Mucosa of descending colon (tissue), 3 donors: ENCODE measurements at regions not wholly inside any gene's neighbourhood (a gene's known extent, or its start where the extent isn't known, plus 50 kb on each side); places are given as distances from the start of the nearest gene placed in this dataset.

ENCODE experiments used
- ATAC-seq: fragments of 200-7000 bp; cut with Tn5 transposase; one replicate; pipeline ENCODE4 v1.9.1; 2020; ENCODE audit warnings: mild to moderate bottlenecking, moderate library complexity
- DNase-seq, 3 donors: peaks; one replicate each; pipeline ENCODE4 v3.0.0-alpha.2; 2020
- H3K36me3 ChIP-seq: fragments of 200-600 bp; one replicate; pipeline ENCODE4 v1.8.0; 2021; ENCODE audit warnings: low read depth, mild to moderate bottlenecking
- H3K4me1 ChIP-seq: fragments of 200-600 bp; one replicate; pipeline ENCODE4 v1.8.0; 2021; ENCODE audit warnings: low read depth, mild to moderate bottlenecking
- H3K4me3 ChIP-seq: fragments of 200-600 bp; one replicate; pipeline ENCODE4 v1.8.0; 2021; ENCODE audit warnings: mild to moderate bottlenecking
- H3K9me3 ChIP-seq: fragments of 200-600 bp; one replicate; pipeline ENCODE4 v1.8.0; 2021; ENCODE audit warnings: mild to moderate bottlenecking
- intact Hi-C, 2 donors: fragments of 100-400 bp; cut with DNase I in 1 of 2; cut with micrococcal nuclease in 1 of 2; formaldehyde crosslinking; loops; one replicate each; pipeline versions ENCODE4 v1.11.0 to v1.11.1; 2022; cut with DNase I, micrococcal nuclease
- TF ChIP-seq, protein P1 (sequence below): fragments of 200-600 bp; IDR thresholded peaks from one replicate; pipeline ENCODE4 v1.8.0; 2022; ENCODE audit warnings: antibody characterized with exemption, mild to moderate bottlenecking
- donor health status: DM: no; HTN: no; CAD: no; lungs with moderate emphysema.
- donor health status: DM: no; HTN: no; CAD: no.
- donor health status: DM: no; HTN: yes; CAD: no.

DNA sequence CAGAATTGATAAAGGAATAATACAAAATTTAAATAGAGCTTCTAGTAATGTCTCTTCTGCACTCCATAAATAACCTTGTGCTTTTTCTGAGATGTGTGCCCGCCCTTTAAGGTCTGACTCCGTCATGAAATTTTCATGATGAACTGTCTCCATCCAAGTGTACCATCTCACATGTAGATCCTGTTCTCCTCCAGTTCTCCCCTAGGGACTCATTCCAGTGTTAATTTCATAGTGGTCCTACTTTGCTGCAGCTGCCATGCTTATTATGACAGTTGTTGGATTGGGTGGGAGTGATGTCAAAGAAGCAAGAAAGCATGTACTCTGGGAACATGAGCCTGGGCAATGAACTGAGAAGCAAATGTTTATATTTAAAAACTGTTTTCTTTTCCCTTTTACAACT, 442.5 kb upstream of the PDE3A start:
- DNase-seq: no peak
- Histone ChIP-seq H3K4me1 (no peaks in the 10 kb centered on the region), H3K9me3 (no peaks in the 10 kb centered on the region), H3K36me3 (no peaks in the 10 kb centered on the region), H3K4me3 (no peak overlapping the region)
- ATAC-seq: no peak
- intact Hi-C loops: no loop called here
- TF ChIP-seq, protein P1, sequence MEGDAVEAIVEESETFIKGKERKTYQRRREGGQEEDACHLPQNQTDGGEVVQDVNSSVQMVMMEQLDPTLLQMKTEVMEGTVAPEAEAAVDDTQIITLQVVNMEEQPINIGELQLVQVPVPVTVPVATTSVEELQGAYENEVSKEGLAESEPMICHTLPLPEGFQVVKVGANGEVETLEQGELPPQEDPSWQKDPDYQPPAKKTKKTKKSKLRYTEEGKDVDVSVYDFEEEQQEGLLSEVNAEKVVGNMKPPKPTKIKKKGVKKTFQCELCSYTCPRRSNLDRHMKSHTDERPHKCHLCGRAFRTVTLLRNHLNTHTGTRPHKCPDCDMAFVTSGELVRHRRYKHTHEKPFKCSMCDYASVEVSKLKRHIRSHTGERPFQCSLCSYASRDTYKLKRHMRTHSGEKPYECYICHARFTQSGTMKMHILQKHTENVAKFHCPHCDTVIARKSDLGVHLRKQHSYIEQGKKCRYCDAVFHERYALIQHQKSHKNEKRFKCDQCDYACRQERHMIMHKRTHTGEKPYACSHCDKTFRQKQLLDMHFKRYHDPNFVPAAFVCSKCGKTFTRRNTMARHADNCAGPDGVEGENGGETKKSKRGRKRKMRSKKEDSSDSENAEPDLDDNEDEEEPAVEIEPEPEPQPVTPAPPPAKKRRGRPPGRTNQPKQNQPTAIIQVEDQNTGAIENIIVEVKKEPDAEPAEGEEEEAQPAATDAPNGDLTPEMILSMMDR: no peak

DNA sequence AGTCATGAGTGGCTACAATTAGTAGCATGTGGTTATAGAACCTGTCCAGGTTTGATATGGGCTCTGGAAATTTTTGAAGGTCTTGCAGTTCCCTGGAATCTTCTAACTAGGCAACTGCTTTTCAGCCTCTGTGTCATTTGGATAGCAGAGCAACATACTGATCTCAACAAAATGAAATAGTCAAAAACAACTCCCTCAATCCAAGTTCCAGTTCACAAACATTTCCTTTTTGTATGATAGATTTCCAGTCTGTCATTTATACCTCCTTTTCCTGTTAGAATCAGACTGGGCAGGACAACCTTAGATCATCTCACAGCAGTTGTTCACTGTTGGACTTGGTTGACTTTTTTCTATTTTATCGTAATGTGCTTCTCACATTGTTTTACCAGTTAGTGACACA, 442.1 kb upstream of the PDE3A start:
- ATAC-seq (no peak), DNase-seq (no peak)
- TF ChIP-seq, protein P1: no peak
- no peaks in the 10 kb centered on the region for H3K4me1 ChIP-seq
- no peaks in the 10 kb centered on the region for H3K9me3 ChIP-seq
- H3K4me3 ChIP-seq: no peak overlapping the region
- intact Hi-C loops: no loop called here
- no peaks in the 10 kb centered on the region for H3K36me3 ChIP-seq

DNA sequence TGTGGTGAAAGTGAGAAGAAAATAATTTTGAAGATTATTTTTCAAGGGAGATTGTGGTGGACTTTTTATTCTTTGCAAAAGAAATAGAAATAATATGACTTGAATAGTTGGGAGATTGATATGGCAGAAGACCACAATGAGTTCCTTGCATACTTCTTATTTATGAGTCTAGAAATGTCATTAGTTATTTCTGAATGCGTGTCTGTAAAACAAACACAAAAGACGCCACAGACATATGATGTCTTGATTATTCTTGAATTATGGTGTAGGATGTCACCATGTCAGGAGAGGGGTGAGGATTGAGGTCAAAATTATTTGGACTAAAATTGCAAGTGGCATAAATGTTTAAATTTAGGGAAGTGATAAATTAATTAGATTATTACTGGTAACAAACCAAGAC, 440.7 kb upstream of the PDE3A start:
- Histone ChIP-seq H3K36me3 (no peaks in the 10 kb centered on the region), H3K4me3 (no peak overlapping the region), H3K4me1 (no peaks in the 10 kb centered on the region), H3K9me3 (no peaks in the 10 kb centered on the region)
- ATAC-seq (no peak), DNase-seq (no peak)
- intact Hi-C loops: no loop called here
- TF ChIP-seq, protein P1: no peak

DNA sequence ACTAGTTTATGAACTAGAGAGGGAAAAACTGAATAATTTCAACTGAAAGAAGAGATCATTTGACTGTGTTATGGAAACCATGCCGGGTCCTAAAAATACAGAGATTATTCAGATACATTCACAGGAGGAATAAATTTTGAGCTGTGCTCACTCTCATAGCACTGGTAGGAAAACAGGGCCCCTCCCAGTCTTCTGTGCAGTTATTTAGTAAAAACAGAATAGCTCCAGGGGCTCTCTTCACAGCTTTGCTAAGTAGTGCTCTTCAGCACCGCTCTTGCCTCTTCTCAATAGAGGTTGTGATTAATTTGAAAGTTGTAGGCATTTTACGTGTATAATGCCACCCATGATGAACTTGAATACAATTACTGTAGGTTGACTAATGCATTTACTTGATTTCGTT, 435.9 kb upstream of the PDE3A start:
- ATAC-seq (no peak), DNase-seq (no peak)
- TF ChIP-seq, protein P1: no peak

DNA sequence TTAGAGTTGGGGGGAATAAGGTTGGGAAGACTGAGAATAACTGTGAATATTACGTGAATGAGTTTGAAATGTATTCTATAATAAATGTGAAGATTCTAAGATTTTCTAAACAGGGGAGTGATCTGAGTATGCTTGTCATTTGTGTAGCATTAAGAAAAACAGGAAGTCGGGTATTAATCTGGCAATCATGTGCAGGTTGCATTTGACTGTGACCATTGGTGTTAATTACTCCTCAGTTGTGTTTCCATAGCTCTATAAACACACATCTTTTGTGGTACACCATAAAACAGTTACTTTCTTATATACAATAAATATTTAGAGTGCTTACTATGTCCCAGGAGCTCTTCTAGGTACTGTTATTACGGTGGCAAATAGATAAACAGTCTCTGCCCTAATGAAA, 434.4 kb upstream of the PDE3A start:
- TF ChIP-seq, protein P1: no peak
- Histone ChIP-seq H3K4me3 (no peak overlapping the region), H3K9me3 (no peaks in the 10 kb centered on the region), H3K4me1 (no peaks in the 10 kb centered on the region), H3K36me3 (no peaks in the 10 kb centered on the region)
- intact Hi-C loops: no loop called here
- ATAC-seq: no peak
- DNase-seq: no peak

More for the DNA sequence above, 435.9 kb upstream of the PDE3A start:
- Histone ChIP-seq H3K4me3 (no peak overlapping the region), H3K9me3 (no peaks in the 10 kb centered on the region), H3K4me1 (no peaks in the 10 kb centered on the region), H3K36me3 (no peaks in the 10 kb centered on the region)
- intact Hi-C loops: no loop called here

DNA sequence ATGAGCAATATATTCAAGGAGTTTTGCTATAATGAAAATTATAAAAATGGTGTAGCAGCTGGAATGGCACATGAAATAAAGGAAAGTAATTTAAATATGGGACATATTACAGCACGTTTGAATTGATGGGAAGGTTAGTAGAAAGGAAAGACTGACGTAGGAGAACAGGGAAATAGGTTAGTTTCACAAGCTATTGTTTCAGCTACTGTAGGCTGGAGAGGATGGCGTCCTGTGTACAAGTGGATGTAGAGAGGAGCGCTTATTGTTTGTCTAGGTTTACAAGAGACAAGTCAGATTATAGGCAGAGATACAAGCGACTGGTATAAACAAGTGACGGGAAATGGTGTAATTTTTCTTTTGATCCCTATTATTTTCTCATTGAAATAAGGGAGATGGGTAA, 431.2 kb upstream of the PDE3A start:
- ATAC-seq: no peak
- Histone ChIP-seq H3K4me3 (no peak overlapping the region), H3K36me3 (no peaks in the 10 kb centered on the region), H3K4me1 (no peaks in the 10 kb centered on the region), H3K9me3 (no peaks in the 10 kb centered on the region)
- intact Hi-C loops: no loop called here
- TF ChIP-seq, protein P1: no peak
- no peak for DNase-seq
